ENCODE measurements at regions not wholly inside any gene's neighbourhood (a gene's known extent, or its start where the extent isn't known, plus 50 kb on each side); places are given as distances from the start of the nearest gene placed in this dataset.

DNA sequence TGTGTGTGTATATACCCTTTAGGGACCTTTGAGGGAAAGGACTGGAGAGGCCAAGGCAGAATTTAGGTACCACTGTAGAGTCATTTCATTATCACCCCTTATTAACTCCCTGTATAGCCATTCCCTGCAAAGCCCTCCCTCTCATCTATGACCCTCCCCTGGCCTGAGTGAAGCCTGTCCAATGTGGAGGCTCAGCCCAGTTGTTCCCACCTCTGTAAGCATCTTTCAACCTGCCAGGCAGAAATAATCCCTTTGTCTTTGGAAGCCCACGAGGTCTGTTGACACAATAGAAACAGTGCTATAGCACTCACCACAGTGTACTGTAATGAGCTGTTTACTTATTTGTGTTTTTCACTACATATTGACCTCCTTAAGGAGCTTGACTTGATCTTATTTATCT is 88.5 kb upstream of the SEMA6A start (continued):
- TF ChIP-seq USF2 (CRISPR knock-in tag; IDR thresholded peaks at IDR 0.05) (no peak), ESRRA (CRISPR knock-in tag; IDR thresholded peaks at IDR 0.05; ENCODE audit: borderline replicate concordance) (no peak), KAT7 (CRISPR knock-in tag; IDR thresholded peaks at IDR 0.05; ENCODE audit: borderline replicate concordance) (no peak)

- ATAC-seq (no peak), DNase-seq (ENCODE audit: low spot score) (no peak)
- Mint-ChIP-seq H3K27me3 (ENCODE audit: low read depth) (peaks cover 6% of the 10 kb centered on the region), H3K36me3 (peaks cover 17% of the 10 kb centered on the region), H3K4me1 (peaks cover 17% of the 10 kb centered on the region), H3K9me3 (peaks cover 25% of the 10 kb centered on the region), H3K4me3 (no peak overlapping the region), H3K27ac (no peak overlapping the region)
- no peak for TF ChIP-seq NR1H2 (CRISPR knock-in tag; IDR thresholded peaks at IDR 0.05)
- TF ChIP-seq ZNF219 (CRISPR knock-in tag; IDR thresholded peaks at IDR 0.05; ENCODE audit: borderline replicate concordance): no peak
- no peak for TF ChIP-seq SMAD4 (CRISPR knock-in tag; IDR thresholded peaks at IDR 0.05)
- no peak for TF ChIP-seq ESRRA (CRISPR knock-in tag; IDR thresholded peaks at IDR 0.05; ENCODE audit: borderline replicate concordance)
- TF ChIP-seq ELF4 (CRISPR knock-in tag; IDR thresholded peaks at IDR 0.05; ENCODE audit: low read depth): no peak
- TF ChIP-seq, protein P1, sequence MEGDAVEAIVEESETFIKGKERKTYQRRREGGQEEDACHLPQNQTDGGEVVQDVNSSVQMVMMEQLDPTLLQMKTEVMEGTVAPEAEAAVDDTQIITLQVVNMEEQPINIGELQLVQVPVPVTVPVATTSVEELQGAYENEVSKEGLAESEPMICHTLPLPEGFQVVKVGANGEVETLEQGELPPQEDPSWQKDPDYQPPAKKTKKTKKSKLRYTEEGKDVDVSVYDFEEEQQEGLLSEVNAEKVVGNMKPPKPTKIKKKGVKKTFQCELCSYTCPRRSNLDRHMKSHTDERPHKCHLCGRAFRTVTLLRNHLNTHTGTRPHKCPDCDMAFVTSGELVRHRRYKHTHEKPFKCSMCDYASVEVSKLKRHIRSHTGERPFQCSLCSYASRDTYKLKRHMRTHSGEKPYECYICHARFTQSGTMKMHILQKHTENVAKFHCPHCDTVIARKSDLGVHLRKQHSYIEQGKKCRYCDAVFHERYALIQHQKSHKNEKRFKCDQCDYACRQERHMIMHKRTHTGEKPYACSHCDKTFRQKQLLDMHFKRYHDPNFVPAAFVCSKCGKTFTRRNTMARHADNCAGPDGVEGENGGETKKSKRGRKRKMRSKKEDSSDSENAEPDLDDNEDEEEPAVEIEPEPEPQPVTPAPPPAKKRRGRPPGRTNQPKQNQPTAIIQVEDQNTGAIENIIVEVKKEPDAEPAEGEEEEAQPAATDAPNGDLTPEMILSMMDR (IDR thresholded peaks at IDR 0.05): no peak
- TF ChIP-seq MXD4 (CRISPR knock-in tag; IDR thresholded peaks at IDR 0.05; ENCODE audit: borderline replicate concordance): no peak
- no peak for TF ChIP-seq TEAD4 (CRISPR knock-in tag; IDR thresholded peaks at IDR 0.05)
- TF ChIP-seq ZNF423 (CRISPR knock-in tag; IDR thresholded peaks at IDR 0.05): no peak
- TF ChIP-seq TP53 (CRISPR knock-in tag; IDR thresholded peaks at IDR 0.05): no peak
- no peak for TF ChIP-seq ZNF121 (CRISPR knock-in tag; IDR thresholded peaks at IDR 0.05)
- POLR2A ChIA-PET: no interaction called here
- CTCF ChIA-PET: no interaction called here
Observed at GRCh38 chr5:116661419-116661818, 86.8 kb upstream of the SEMA6A start.

- no peak for DNase-seq (ENCODE audit: low spot score)
- ChIA-PET CTCF (no interaction called here), POLR2A (no interaction called here)
- H3K27me3 Mint-ChIP-seq (ENCODE audit: low read depth): peaks cover 6% of the 10 kb centered on the region
- no peak overlapping the region for H3K27ac Mint-ChIP-seq
- ATAC-seq: no peak
- H3K4me3 Mint-ChIP-seq: no peak overlapping the region
- H3K4me1 Mint-ChIP-seq: peaks cover 18% of the 10 kb centered on the region
- peaks cover 22% of the 10 kb centered on the region for H3K9me3 Mint-ChIP-seq
- peaks cover 17% of the 10 kb centered on the region for H3K36me3 Mint-ChIP-seq
- no peak for TF ChIP-seq SMAD4 (CRISPR knock-in tag; IDR thresholded peaks at IDR 0.05)
- TF ChIP-seq ERG (CRISPR knock-in tag; IDR thresholded peaks at IDR 0.05): no peak
- no peak for TF ChIP-seq ATF2 (CRISPR knock-in tag; IDR thresholded peaks at IDR 0.05; ENCODE audit: borderline replicate concordance, low read depth)
- TF ChIP-seq ZBTB43 (CRISPR knock-in tag; IDR thresholded peaks at IDR 0.05): no peak
- TF ChIP-seq E2F5 (CRISPR knock-in tag; IDR thresholded peaks at IDR 0.05): no peak
- TF ChIP-seq, protein P2, sequence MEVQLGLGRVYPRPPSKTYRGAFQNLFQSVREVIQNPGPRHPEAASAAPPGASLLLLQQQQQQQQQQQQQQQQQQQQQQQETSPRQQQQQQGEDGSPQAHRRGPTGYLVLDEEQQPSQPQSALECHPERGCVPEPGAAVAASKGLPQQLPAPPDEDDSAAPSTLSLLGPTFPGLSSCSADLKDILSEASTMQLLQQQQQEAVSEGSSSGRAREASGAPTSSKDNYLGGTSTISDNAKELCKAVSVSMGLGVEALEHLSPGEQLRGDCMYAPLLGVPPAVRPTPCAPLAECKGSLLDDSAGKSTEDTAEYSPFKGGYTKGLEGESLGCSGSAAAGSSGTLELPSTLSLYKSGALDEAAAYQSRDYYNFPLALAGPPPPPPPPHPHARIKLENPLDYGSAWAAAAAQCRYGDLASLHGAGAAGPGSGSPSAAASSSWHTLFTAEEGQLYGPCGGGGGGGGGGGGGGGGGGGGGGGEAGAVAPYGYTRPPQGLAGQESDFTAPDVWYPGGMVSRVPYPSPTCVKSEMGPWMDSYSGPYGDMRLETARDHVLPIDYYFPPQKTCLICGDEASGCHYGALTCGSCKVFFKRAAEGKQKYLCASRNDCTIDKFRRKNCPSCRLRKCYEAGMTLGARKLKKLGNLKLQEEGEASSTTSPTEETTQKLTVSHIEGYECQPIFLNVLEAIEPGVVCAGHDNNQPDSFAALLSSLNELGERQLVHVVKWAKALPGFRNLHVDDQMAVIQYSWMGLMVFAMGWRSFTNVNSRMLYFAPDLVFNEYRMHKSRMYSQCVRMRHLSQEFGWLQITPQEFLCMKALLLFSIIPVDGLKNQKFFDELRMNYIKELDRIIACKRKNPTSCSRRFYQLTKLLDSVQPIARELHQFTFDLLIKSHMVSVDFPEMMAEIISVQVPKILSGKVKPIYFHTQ (CRISPR knock-in tag; IDR thresholded peaks at IDR 0.05): no peak
Observed at GRCh38 chr5:116660929-116661328, 86.3 kb upstream of the SEMA6A start.
